Mesodermal cell (in vitro differentiated cells): ENCODE measurements at regions not wholly inside any gene's neighbourhood (a gene's known extent, or its start where the extent isn't known, plus 50 kb on each side); places are given as distances from the start of the nearest gene placed in this dataset.

Experiments
- H3K27ac ChIP-seq: 2 replicates; pipeline ENCODE4 v1.7.0; 2013; ENCODE audit warnings: mild to moderate bottlenecking, low read depth, low read length, moderate library complexity; ENCODE audit not compliant: severe bottlenecking
- H3K36me3 ChIP-seq: 2 replicates; pipeline ENCODE4 v1.7.1; 2013; ENCODE audit warnings: mild to moderate bottlenecking, low read length, moderate library complexity; ENCODE audit not compliant: control insufficient read depth, insufficient read depth
- H3K4me1 ChIP-seq: one replicate; pipeline ENCODE4 v1.7.1; 2013; ENCODE audit warnings: mild to moderate bottlenecking, low read length; ENCODE audit not compliant: insufficient read depth, control insufficient read depth, poor library complexity, severe bottlenecking
- H3K4me3 ChIP-seq: 2 replicates; pipeline ENCODE4 v1.7.0; 2013; ENCODE audit warnings: low read length, control low read depth, mild to moderate bottlenecking; ENCODE audit not compliant: insufficient read depth, poor library complexity, severe bottlenecking; ENCODE audit errors: extremely low read depth
- H3K9me3 ChIP-seq: 2 replicates; pipeline ENCODE4 v1.7.1; 2013; ENCODE audit warnings: mild to moderate bottlenecking, low read length, moderate library complexity; ENCODE audit not compliant: control insufficient read depth
- WGBS, 2 experiments: methylation state at CpG; one replicate each; pipeline ENCODE4 v1.1.5; 2013; ENCODE audit warnings: missing lambda C conversion rate in 2 of 2; ENCODE audit not compliant: insufficient coverage in 2 of 2; 5-methylcytosine and 5-hydroxymethylcytosine counted together

GRCh38 chr13:31980830-31981229 lies 50.7 kb upstream of the FRY start:
- H3K27ac ChIP-seq: no peak overlapping the region
- no peaks in the 10 kb centered on the region for H3K9me3 ChIP-seq
- H3K4me3 ChIP-seq: no peak overlapping the region
- no CpG with 5 or more reads among the region's 1 CpG for WGBS, 2 experiments
- H3K4me1 ChIP-seq: no peaks in the 10 kb centered on the region
- H3K36me3 ChIP-seq: no peaks in the 10 kb centered on the region
